HCT116 (cell line): ENCODE measurements at regions not wholly inside any gene's neighbourhood (a gene's known extent, or its start where the extent isn't known, plus 50 kb on each side); places are given as distances from the start of the nearest gene placed in this dataset.

Source experiments
- ELF1 ChIP-seq: IDR thresholded peaks from 2 replicates; pipeline ENCODE4 v1.6.1; 2012; ENCODE audit warnings: low read depth, borderline replicate concordance
- EZH2 ChIP-seq: fragments of 200-600 bp; sonication (generic); IDR thresholded peaks from 2 replicates; pipeline ENCODE4 v1.6.1; 2017; ENCODE audit warnings: antibody characterized with exemption, mixed run types
- EZH2phosphoT487 ChIP-seq: fragments of 200-600 bp; IDR thresholded peaks from 2 replicates; pipeline ENCODE4 v1.6.1; 2018; ENCODE audit warnings: antibody characterized with exemption, borderline replicate concordance
- JUND ChIP-seq: IDR thresholded peaks from 2 replicates; pipeline ENCODE4 v1.6.1; 2012
- POLR2A ChIP-seq: IDR thresholded peaks from 2 replicates; pipeline ENCODE4 v1.7.0; 2011; ENCODE audit warnings: borderline replicate concordance; ENCODE audit not compliant: insufficient read depth, insufficient read length; ENCODE audit errors: extremely low read depth
- POLR2AphosphoS5 ChIP-seq: IDR thresholded peaks from 2 replicates; pipeline ENCODE4 v1.6.1; 2011; ENCODE audit warnings: mild to moderate bottlenecking, low read depth, low read length, moderate library complexity
- RAD21 ChIP-seq: IDR thresholded peaks from 2 replicates; pipeline ENCODE4 v1.6.1; 2012; ENCODE audit warnings: low read depth, mild to moderate bottlenecking
- SIN3A ChIP-seq: IDR thresholded peaks from 2 replicates; pipeline ENCODE4 v1.6.1; 2012; ENCODE audit warnings: low read depth
- TCF7L2 ChIP-seq: IDR thresholded peaks from 2 replicates; pipeline ENCODE4 v1.7.0; 2011; ENCODE audit warnings: borderline replicate concordance, inconsistent platforms; ENCODE audit not compliant: insufficient read depth, insufficient read length; ENCODE audit errors: extremely low read depth
- TF ChIP-seq, protein P1 (sequence below), 3 experiments: fragments of 200-600 bp in 1 of 3; sonication (generic) in 1 of 3; IDR thresholded peaks in 2 of 3; conservative IDR thresholded peaks in 1 of 3; 2 replicates each; pipeline ENCODE4 v1.5.1; 2012 to 2017; ENCODE audit warnings: low read depth in 2 of 3, low read length in 2 of 3, antibody characterized with exemption in 1 of 3, borderline replicate concordance in 1 of 3, control low read depth in 1 of 3, mild to moderate bottlenecking in 1 of 3, mixed read lengths in 1 of 3, mixed run types in 1 of 3, moderate library complexity in 1 of 3; ENCODE audit not compliant: insufficient read depth in 1 of 3

DNA sequence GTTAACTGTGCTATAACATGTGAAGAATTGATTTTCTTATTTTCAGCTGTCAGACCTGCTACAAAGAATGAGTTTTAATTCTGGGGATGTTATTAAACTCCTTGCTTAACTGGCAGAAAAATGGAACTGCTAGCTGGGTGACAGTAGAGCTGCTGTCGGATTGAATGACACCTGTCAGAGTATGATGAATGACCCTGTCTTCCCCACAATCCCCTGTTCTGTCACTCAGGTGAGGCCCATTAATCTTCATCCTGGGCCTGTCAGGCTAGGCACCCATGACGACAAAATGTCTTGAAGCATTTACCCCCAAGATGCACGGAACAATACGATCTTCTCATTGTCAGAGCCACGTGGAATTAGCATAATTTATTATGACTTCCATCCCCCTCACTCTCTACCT lies 129.9 kb upstream of the ETAA1 start:
- TF ChIP-seq, protein P1, sequence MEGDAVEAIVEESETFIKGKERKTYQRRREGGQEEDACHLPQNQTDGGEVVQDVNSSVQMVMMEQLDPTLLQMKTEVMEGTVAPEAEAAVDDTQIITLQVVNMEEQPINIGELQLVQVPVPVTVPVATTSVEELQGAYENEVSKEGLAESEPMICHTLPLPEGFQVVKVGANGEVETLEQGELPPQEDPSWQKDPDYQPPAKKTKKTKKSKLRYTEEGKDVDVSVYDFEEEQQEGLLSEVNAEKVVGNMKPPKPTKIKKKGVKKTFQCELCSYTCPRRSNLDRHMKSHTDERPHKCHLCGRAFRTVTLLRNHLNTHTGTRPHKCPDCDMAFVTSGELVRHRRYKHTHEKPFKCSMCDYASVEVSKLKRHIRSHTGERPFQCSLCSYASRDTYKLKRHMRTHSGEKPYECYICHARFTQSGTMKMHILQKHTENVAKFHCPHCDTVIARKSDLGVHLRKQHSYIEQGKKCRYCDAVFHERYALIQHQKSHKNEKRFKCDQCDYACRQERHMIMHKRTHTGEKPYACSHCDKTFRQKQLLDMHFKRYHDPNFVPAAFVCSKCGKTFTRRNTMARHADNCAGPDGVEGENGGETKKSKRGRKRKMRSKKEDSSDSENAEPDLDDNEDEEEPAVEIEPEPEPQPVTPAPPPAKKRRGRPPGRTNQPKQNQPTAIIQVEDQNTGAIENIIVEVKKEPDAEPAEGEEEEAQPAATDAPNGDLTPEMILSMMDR (IDR thresholded peaks at IDR 0.05 in 2 of 3, conservative IDR thresholded peaks at IDR 0.05 in 1 of 3; ENCODE audit: borderline replicate concordance in 1 of 3, insufficient read depth in 1 of 3, low read depth in 2 of 3, low read length in 2 of 3), result no peak
- TF ChIP-seq POLR2A (no peak), POLR2AphosphoS5 (no peak), SIN3A (no peak), RAD21 (no peak), EZH2phosphoT487 (no peak), EZH2 (no peak), TCF7L2 (no peak), JUND (no peak), ELF1 (no peak)
